Dendritic cell treated with granulocyte-macrophage colony-stimulating factor and Interleukin-4, amounts not matched to agents 40 ng/mL and 50 ng/mL, for 4 days (primary cell): ENCODE measurements at regions not wholly inside any gene's neighbourhood (a gene's known extent, or its start where the extent isn't known, plus 50 kb on each side); places are given as distances from the start of the nearest gene placed in this dataset.

Experiments used
- H3K27ac Mint-ChIP-seq: one replicate; pipeline ENCODE4 v1.8.0; 2022; ENCODE audit warnings: mild to moderate bottlenecking, mixed read lengths
- H3K27me3 Mint-ChIP-seq: one replicate; pipeline ENCODE4 v1.8.0; 2022; ENCODE audit warnings: mild to moderate bottlenecking, mixed read lengths
- H3K36me3 Mint-ChIP-seq: one replicate; pipeline ENCODE4 v1.8.0; 2022; ENCODE audit warnings: low read depth, mixed read lengths
- H3K4me1 Mint-ChIP-seq: one replicate; pipeline ENCODE4 v1.8.0; 2022; ENCODE audit warnings: low read depth, mixed read lengths
- H3K4me3 Mint-ChIP-seq: one replicate; pipeline ENCODE4 v1.8.0; 2022; ENCODE audit warnings: mild to moderate bottlenecking, moderate library complexity, mixed read lengths
- H3K9me3 Mint-ChIP-seq: one replicate; pipeline ENCODE4 v1.8.0; 2022; ENCODE audit warnings: mixed read lengths
- intact Hi-C: fragments of 100-400 bp; cut with micrococcal nuclease; formaldehyde crosslinking; loops from one replicate; pipeline ENCODE4 v1.15.0; 2022

DNA sequence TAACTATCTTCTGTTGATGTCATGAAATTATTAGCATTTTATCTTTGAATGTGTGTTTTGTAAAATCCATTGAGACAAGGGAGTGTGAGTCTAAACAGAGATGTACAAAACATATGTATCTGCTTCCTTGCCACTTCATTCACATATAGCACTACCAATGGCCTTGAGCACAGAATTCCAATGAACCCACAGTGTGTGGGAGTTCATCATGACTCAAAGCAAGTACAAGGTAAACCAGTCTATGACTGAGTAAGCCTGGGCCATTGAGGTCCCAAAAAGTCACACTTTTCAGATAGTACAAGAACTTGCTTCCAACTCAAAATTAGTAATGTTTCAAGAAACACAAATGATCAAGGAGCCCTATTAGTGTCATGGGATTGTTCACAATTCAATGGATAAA lies 218.6 kb downstream of the MANEA start:
- H3K27me3 Mint-ChIP-seq: no peaks in the 10 kb centered on the region
- no peaks in the 10 kb centered on the region for H3K36me3 Mint-ChIP-seq
- H3K9me3 Mint-ChIP-seq: peaks cover 3% of the 10 kb centered on the region
- no peak overlapping the region for H3K4me3 Mint-ChIP-seq
- no peaks in the 10 kb centered on the region for H3K4me1 Mint-ChIP-seq
- H3K27ac Mint-ChIP-seq: no peak overlapping the region
- intact Hi-C loops: no loop called here

GRCh38 chr6:95797054-95797453 lies 218.7 kb upstream of the FUT9 start:
- H3K27me3 Mint-ChIP-seq: no peaks in the 10 kb centered on the region
- no peaks in the 10 kb centered on the region for H3K4me1 Mint-ChIP-seq
- no peaks in the 10 kb centered on the region for H3K9me3 Mint-ChIP-seq
- intact Hi-C loops: no loop called here
- H3K27ac Mint-ChIP-seq: no peak overlapping the region
- H3K36me3 Mint-ChIP-seq: no peaks in the 10 kb centered on the region
- H3K4me3 Mint-ChIP-seq: no peak overlapping the region

DNA sequence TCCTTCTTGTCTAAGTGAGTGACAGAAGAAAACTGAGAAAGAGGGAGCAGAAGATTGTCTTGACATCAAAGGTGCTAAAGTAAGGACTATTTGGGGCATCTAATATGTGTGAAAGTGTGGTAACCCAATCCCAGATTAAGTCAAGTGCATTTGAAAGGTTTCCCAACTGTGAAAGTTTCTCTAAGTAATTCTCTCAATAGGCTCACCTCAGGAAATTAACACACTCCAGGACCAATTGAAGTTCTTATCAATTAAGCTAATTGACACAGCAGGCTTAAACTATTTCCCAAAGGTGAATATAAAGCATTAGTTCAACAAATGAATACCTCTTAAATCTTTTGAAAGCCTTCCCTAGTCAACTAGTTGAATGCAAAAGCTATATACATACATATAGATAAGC lies 212.8 kb upstream of the FUT9 start:
- Mint-ChIP-seq H3K9me3 (no peaks in the 10 kb centered on the region), H3K27me3 (no peaks in the 10 kb centered on the region), H3K27ac (no peak overlapping the region), H3K36me3 (no peaks in the 10 kb centered on the region), H3K4me3 (no peak overlapping the region), H3K4me1 (no peaks in the 10 kb centered on the region)
- intact Hi-C loops: no loop called here

DNA sequence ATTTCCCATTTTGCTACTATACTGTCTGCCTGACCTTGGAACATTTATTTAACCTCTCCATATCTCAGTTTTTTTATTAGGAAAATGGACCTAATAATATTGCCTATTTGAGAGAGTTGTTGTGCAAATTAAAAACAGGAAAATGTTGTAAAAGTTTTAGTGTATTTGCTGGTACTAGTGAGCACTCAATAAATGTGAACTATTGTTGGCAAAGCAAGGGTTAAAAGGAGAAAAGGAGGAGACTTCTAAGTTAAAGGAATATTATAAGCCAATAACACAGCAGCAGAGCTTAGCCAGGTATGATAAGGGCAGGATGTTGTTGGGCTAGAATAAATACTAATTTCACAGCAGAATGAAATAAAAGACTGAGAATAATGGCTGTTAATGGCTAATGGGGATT lies 211.9 kb upstream of the FUT9 start:
- intact Hi-C loops: no loop called here
- H3K27me3 Mint-ChIP-seq: no peaks in the 10 kb centered on the region
- no peak overlapping the region for H3K4me3 Mint-ChIP-seq
- H3K9me3 Mint-ChIP-seq: no peaks in the 10 kb centered on the region
- H3K27ac Mint-ChIP-seq: no peak overlapping the region
- H3K4me1 Mint-ChIP-seq: no peaks in the 10 kb centered on the region
- H3K36me3 Mint-ChIP-seq: no peaks in the 10 kb centered on the region

DNA sequence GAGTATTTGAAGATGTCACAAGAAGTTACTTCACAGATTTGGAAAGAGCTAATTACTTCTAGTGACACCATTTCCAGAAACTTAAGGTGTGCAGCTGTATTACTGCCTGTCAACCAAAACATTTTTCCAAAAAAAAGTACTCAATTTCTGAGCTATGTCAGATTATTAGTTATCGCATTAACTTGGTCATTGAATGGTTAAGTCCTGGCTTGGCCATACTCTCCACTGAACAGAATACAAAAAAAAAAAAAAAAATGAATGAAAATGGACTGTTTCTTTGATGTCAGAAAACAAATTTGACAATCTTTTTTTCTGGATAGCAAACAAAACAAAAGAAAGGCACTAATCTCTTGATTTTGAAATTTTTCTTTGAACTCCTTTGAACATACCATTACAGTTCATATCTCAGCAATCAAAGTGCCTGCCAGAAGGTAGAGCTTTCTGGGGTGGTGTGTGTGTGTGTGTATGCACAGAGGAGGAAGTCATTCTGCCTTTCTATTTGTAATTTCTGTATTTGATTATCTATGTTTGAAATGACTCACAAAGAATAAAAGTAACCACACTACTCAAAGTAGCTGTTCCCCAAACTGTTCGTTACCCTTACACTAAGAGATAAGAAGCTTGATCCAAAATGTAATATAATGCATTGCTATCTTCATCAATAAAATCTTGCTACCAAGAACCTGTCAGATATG lies 210.8 kb upstream of the FUT9 start:
- Mint-ChIP-seq H3K4me3 (no peak overlapping the region), H3K9me3 (no peaks in the 10 kb centered on the region), H3K36me3 (no peaks in the 10 kb centered on the region), H3K27me3 (no peaks in the 10 kb centered on the region), H3K4me1 (no peaks in the 10 kb centered on the region), H3K27ac (no peak overlapping the region)
- intact Hi-C loops: no loop called here

DNA sequence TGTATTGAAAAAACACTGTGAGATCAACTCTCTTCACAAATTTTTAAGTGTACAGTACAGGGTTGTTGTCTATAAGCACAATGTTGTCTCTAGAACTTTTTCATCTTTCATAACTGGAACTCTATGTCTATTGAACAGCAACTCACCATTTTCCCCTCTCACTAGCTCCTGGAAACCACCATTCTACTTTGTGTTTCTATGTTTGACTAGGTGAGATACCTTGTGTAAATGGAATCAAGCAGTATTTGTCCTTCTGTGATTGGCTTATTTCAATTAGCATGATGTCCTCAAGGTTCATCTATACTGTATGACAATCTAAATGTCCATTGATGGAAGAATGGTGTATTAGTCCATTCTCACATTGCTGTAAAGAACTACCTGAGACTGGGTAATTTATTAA lies 210.1 kb upstream of the FUT9 start:
- Mint-ChIP-seq H3K27ac (no peak overlapping the region), H3K9me3 (no peaks in the 10 kb centered on the region)
- intact Hi-C loops: no loop called here

GRCh38 chr6:95815389-95816056 lies 200.3 kb upstream of the FUT9 start:
- H3K36me3 Mint-ChIP-seq: no peaks in the 10 kb centered on the region
- H3K4me3 Mint-ChIP-seq: no peak overlapping the region
- no peaks in the 10 kb centered on the region for H3K9me3 Mint-ChIP-seq
- H3K4me1 Mint-ChIP-seq: no peaks in the 10 kb centered on the region
- no peak overlapping the region for H3K27ac Mint-ChIP-seq
- no peaks in the 10 kb centered on the region for H3K27me3 Mint-ChIP-seq
- intact Hi-C loops: no loop called here

More for the DNA sequence above, 210.1 kb upstream of the FUT9 start:
- Mint-ChIP-seq H3K4me1 (no peaks in the 10 kb centered on the region), H3K27me3 (no peaks in the 10 kb centered on the region), H3K36me3 (no peaks in the 10 kb centered on the region), H3K4me3 (no peak overlapping the region)

DNA sequence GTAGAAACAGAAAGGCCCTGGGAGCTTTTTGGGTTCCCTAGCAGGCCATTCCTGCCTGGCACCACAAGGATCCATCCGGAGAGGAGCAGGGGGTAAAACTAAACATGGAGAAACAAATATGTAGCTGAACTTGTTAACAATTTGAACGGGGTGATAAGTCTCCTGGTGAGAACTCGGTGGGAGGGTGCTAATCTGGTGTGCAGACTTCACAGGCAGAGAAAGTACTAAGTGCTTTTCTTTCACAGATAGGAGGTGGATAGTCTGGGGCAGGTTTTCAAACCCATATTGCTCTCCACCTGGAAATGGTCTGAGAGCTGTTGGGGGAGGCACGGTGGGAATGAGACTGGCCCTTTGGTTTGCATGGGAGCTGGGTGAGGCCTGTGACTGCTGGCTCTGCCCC lies 196.3 kb upstream of the FUT9 start:
- no peak overlapping the region for H3K27ac Mint-ChIP-seq
- H3K9me3 Mint-ChIP-seq: no peaks in the 10 kb centered on the region

DNA sequence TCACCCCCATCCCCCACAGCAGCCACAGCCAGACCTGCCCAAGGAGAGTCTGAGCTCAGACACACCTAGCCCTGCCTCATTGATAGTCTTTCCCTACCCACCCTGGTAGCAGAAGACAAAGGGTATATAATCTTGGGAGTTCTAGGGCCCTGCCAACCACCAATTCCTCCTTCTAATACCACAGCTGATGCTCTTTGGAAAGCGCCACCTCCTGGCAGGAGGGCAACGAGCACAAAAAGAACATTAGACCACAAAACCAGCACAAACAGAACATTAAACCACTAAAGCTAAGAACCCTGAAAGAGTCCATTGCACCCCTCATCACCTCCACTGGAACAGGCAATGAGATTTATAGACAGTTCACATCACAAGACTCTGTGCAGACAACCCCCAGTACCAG lies 195.8 kb upstream of the FUT9 start:
- H3K4me3 Mint-ChIP-seq: no peak overlapping the region
- no peaks in the 10 kb centered on the region for H3K9me3 Mint-ChIP-seq
- H3K36me3 Mint-ChIP-seq: no peaks in the 10 kb centered on the region
- no peaks in the 10 kb centered on the region for H3K27me3 Mint-ChIP-seq
- no peaks in the 10 kb centered on the region for H3K4me1 Mint-ChIP-seq
- no peak overlapping the region for H3K27ac Mint-ChIP-seq
- intact Hi-C loops: no loop called here

More for the DNA sequence above, 196.3 kb upstream of the FUT9 start:
- Mint-ChIP-seq H3K4me1 (no peaks in the 10 kb centered on the region), H3K36me3 (no peaks in the 10 kb centered on the region), H3K4me3 (no peak overlapping the region), H3K27me3 (no peaks in the 10 kb centered on the region)
- intact Hi-C loops: no loop called here

GRCh38 chr6:95830859-95831557 lies 184.8 kb upstream of the FUT9 start:
- H3K36me3 Mint-ChIP-seq: no peaks in the 10 kb centered on the region
- no peaks in the 10 kb centered on the region for H3K4me1 Mint-ChIP-seq
- H3K27ac Mint-ChIP-seq: no peak overlapping the region
- intact Hi-C loops: no loop called here
- H3K4me3 Mint-ChIP-seq: no peak overlapping the region
- H3K27me3 Mint-ChIP-seq: no peaks in the 10 kb centered on the region
- no peaks in the 10 kb centered on the region for H3K9me3 Mint-ChIP-seq

DNA sequence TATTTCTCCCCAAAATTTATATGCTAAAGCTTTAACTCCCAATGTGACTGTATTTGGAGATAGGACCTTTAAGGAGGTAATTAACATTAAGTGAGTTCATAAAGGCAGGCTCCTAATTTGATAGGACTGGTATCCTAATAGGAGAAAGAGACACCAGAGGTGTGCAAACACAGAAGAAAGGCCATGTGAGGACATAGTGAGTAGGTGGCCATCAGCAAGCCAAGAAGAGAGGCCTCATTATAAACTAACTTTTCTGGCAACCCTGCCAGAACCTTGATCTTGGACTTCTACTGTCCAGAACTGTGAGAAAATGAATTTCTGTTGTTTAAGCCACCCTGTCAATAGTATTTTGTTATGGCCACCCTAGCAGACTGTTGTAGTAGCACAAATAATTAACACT lies 177.9 kb upstream of the FUT9 start:
- no peaks in the 10 kb centered on the region for H3K27me3 Mint-ChIP-seq
- no peaks in the 10 kb centered on the region for H3K9me3 Mint-ChIP-seq
- H3K4me1 Mint-ChIP-seq: no peaks in the 10 kb centered on the region
- no peaks in the 10 kb centered on the region for H3K36me3 Mint-ChIP-seq
- intact Hi-C loops: no loop called here
- H3K4me3 Mint-ChIP-seq: no peak overlapping the region
- no peak overlapping the region for H3K27ac Mint-ChIP-seq

DNA sequence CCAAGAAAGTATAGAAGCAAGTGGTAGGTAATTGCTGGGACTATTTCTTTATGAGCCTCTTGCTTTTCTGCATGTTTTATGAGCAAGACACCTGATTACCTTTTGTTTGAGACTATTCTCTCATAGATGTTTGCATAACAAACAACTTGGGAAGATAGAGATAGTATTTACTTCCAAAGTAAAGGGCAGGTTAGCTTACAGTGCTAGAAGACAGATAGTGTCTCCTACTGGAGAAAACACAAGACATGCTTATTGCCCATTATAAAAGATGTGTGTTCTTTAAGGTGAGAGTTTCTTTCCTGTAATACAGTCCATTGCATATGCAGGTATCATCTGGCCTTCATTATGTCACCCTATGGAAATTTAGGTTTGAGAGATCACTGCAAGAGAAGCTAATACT lies 174.2 kb upstream of the FUT9 start:
- Mint-ChIP-seq H3K4me3 (no peak overlapping the region), H3K27ac (no peak overlapping the region), H3K36me3 (no peaks in the 10 kb centered on the region), H3K4me1 (no peaks in the 10 kb centered on the region), H3K27me3 (no peaks in the 10 kb centered on the region), H3K9me3 (no peaks in the 10 kb centered on the region)
- intact Hi-C loops: no loop called here

DNA sequence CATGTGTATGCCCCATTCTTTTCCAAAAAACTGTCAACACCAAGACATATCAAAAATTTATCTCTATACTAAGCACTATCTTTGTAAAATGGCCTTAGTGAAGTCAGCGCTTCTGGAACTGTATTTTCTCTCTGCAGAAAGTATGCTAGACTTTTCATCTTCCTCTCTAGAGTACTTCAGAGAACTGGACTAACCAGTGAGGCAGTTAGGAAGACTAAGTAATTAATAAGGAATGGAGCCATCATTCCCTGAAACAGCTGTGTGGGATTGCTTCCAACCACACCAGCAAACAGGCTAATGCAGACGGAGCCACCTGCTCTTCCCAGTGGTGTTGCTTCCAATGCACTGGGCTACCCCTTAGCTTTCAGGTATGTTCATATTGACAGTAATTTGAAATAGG lies 169.1 kb upstream of the FUT9 start:
- H3K9me3 Mint-ChIP-seq: no peaks in the 10 kb centered on the region
- no peaks in the 10 kb centered on the region for H3K4me1 Mint-ChIP-seq
- H3K4me3 Mint-ChIP-seq: no peak overlapping the region
- H3K27ac Mint-ChIP-seq: no peak overlapping the region
- intact Hi-C loops: no loop called here
- no peaks in the 10 kb centered on the region for H3K27me3 Mint-ChIP-seq
- H3K36me3 Mint-ChIP-seq: no peaks in the 10 kb centered on the region

- no peak overlapping the region for H3K27ac Mint-ChIP-seq
Observed at GRCh38 chr6:95847061-95847460, 168.7 kb upstream of the FUT9 start.

More at GRCh38 chr6:95847061-95847460, 168.7 kb upstream of the FUT9 start:
- H3K9me3 Mint-ChIP-seq: no peaks in the 10 kb centered on the region
- no peaks in the 10 kb centered on the region for H3K4me1 Mint-ChIP-seq
- intact Hi-C loops: no loop called here
- H3K27me3 Mint-ChIP-seq: no peaks in the 10 kb centered on the region
- H3K36me3 Mint-ChIP-seq: no peaks in the 10 kb centered on the region
- H3K4me3 Mint-ChIP-seq: no peak overlapping the region
